ENCODE measurements at regions not wholly inside any gene's neighbourhood (a gene's known extent, or its start where the extent isn't known, plus 50 kb on each side); places are given as distances from the start of the nearest gene placed in this dataset.

DNA sequence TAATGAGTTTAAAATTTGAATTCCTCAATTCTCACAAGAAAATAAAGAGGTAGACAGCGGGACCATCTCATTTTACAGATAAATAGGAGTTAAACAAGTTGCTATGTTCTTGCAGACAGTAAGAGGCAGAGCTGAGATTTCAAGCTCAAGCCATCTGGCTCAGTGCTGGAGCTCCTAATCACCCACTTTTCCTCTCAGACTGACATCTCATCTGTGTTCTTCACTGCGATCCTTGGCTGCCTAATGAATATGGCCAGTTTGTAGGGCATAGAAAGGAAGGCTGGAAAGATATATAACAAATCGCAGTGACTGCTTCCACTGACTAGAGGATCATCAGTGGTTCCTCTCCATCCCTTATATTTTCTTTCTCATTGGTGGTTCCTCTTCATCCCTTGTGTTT is 151.2 kb downstream of the MPP7 start:
- ChIA-PET POLR2A (no interaction called here), CTCF (interaction anchor here (1.5 to 1.6 kb wide), 3 partner anchors 10 to 425 kb away, joined by 3 to 4 read pairs (median 4); no protein-coding TSS in a partner anchor)
- FAIRE-seq (no peak), DNase-seq (ENCODE audit: low read depth, low spot score) (no peak)
- intact Hi-C loops (cut with micrococcal nuclease): no loop called here
- Histone ChIP-seq H3K27ac (ENCODE audit: insufficient read depth, low read depth, low read length) (no peak overlapping the region), H3K9ac (replicated peaks; ENCODE audit: extremely low read depth, insufficient read depth, low read length) (no peak overlapping the region), H3K36me3 (ENCODE audit: control insufficient read depth in 2 of 2, extremely low read depth in 1 of 2, insufficient read depth in 2 of 2, low read length in 2 of 2) (no peaks in the 10 kb centered on the region), H3K27me3 (ENCODE audit: control insufficient read depth in 2 of 2, insufficient read depth in 2 of 2, low read length in 2 of 2) (no peaks in the 10 kb centered on the region), H3K4me1 (ENCODE audit: control insufficient read depth, extremely low read depth, insufficient read depth, low read length) (peaks cover 13% of the 10 kb centered on the region), H3K9me1 (replicated peaks; ENCODE audit: control insufficient read depth, extremely low read depth, insufficient read depth, low read length) (no peaks in the 10 kb centered on the region), H3K79me2 (ENCODE audit: control insufficient read depth, insufficient read depth, low read length) (no peaks in the 10 kb centered on the region), H4K20me1 (replicated peaks; ENCODE audit: control insufficient read depth, extremely low read depth, insufficient read depth, low read length) (no peaks in the 10 kb centered on the region), H3K9me3 (replicated peaks; ENCODE audit: control insufficient read depth, insufficient read depth, low read length) (no peaks in the 10 kb centered on the region), H2AFZ (ENCODE audit: low read depth, low read length) (peak overlapping the region; percentile 34), H3K4me3 (replicated peaks in 1 of 3; ENCODE audit: insufficient read depth in 1 of 3, low read depth in 1 of 3, low read length in 3 of 3) (no peak overlapping the region), H3K4me2 (ENCODE audit: insufficient read depth, low read length) (no peak overlapping the region)
- dilution Hi-C loops (cut with MboI; ENCODE audit: extremely low pct_ligation_motif_present, low sequenced_read_pairs): no loop called here
- BruUV-seq (replicated peaks): no TSS peak
- no peak for TF ChIP-seq MYC (IDR thresholded peaks at IDR 0.05; ENCODE audit: low read depth, low read length)
- no peak for TF ChIP-seq FOS (IDR thresholded peaks at IDR 0.05; ENCODE audit: borderline replicate concordance, insufficient read depth, low read length)
- no peak for TF ChIP-seq POLR2AphosphoS5 (IDR thresholded peaks at IDR 0.05; ENCODE audit: insufficient read depth, low read depth, low read length)

DNA sequence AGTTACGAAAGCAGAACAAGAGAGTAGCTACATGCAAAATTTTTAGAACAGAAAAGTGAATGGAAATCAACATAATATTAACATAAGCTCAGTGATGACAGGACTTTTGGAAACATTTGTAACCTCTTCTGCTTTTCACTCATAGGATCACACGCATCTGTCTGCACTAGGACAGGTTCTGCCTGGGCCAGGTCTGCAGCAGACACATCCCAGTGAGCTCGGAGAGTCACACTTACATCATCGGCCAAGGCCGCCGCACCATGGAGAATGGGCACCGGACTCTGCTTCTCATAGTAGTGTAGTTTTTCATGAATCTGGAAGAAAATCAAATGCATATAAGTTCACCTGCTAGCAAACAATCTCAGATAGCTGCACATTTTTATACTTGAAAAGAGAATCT is 150.9 kb upstream of the ODAD2 start:
- no TSS peak for BruUV-seq (replicated peaks)
- Histone ChIP-seq H3K79me2 (ENCODE audit: control insufficient read depth, insufficient read depth, low read length) (no peaks in the 10 kb centered on the region), H3K9ac (replicated peaks; ENCODE audit: extremely low read depth, insufficient read depth, low read length) (no peak overlapping the region), H3K27ac (ENCODE audit: insufficient read depth, low read depth, low read length) (no peak overlapping the region), H3K36me3 (ENCODE audit: control insufficient read depth in 2 of 2, extremely low read depth in 1 of 2, insufficient read depth in 2 of 2, low read length in 2 of 2) (no peaks in the 10 kb centered on the region), H3K4me3 (replicated peaks in 1 of 3; ENCODE audit: insufficient read depth in 1 of 3, low read depth in 1 of 3, low read length in 3 of 3) (no peak overlapping the region), H4K20me1 (replicated peaks; ENCODE audit: control insufficient read depth, extremely low read depth, insufficient read depth, low read length) (no peaks in the 10 kb centered on the region), H3K4me1 (ENCODE audit: control insufficient read depth, extremely low read depth, insufficient read depth, low read length) (no peaks in the 10 kb centered on the region), H3K9me3 (replicated peaks; ENCODE audit: control insufficient read depth, insufficient read depth, low read length) (no peaks in the 10 kb centered on the region), H2AFZ (ENCODE audit: low read depth, low read length) (no peak overlapping the region), H3K4me2 (ENCODE audit: insufficient read depth, low read length) (no peak overlapping the region), H3K9me1 (replicated peaks; ENCODE audit: control insufficient read depth, extremely low read depth, insufficient read depth, low read length) (no peaks in the 10 kb centered on the region), H3K27me3 (ENCODE audit: control insufficient read depth in 2 of 2, insufficient read depth in 2 of 2, low read length in 2 of 2) (no peaks in the 10 kb centered on the region)
- TF ChIP-seq POLR2A (IDR thresholded peaks at IDR 0.05; ENCODE audit: low read depth, low read length) (no peak), EZH2 (IDR thresholded peaks at IDR 0.05; ENCODE audit: borderline replicate concordance, low read depth, low read length, severe bottlenecking) (no peak), POLR2AphosphoS5 (IDR thresholded peaks at IDR 0.05; ENCODE audit: insufficient read depth, low read depth, low read length) (no peak), FOS (IDR thresholded peaks at IDR 0.05; ENCODE audit: borderline replicate concordance, insufficient read depth, low read length) (no peak), JUN (IDR thresholded peaks at IDR 0.05; ENCODE audit: borderline replicate concordance, insufficient read depth, insufficient read length, low read depth) (no peak), GATA2 (IDR thresholded peaks at IDR 0.05; ENCODE audit: insufficient read depth, insufficient read length, low read depth, low read length) (no peak), MYC (IDR thresholded peaks at IDR 0.05; ENCODE audit: low read depth, low read length) (no peak)
- TF ChIP-seq, protein P1, sequence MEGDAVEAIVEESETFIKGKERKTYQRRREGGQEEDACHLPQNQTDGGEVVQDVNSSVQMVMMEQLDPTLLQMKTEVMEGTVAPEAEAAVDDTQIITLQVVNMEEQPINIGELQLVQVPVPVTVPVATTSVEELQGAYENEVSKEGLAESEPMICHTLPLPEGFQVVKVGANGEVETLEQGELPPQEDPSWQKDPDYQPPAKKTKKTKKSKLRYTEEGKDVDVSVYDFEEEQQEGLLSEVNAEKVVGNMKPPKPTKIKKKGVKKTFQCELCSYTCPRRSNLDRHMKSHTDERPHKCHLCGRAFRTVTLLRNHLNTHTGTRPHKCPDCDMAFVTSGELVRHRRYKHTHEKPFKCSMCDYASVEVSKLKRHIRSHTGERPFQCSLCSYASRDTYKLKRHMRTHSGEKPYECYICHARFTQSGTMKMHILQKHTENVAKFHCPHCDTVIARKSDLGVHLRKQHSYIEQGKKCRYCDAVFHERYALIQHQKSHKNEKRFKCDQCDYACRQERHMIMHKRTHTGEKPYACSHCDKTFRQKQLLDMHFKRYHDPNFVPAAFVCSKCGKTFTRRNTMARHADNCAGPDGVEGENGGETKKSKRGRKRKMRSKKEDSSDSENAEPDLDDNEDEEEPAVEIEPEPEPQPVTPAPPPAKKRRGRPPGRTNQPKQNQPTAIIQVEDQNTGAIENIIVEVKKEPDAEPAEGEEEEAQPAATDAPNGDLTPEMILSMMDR (IDR thresholded peaks at IDR 0.05; ENCODE audit: extremely low read depth in 1 of 2, insufficient read depth in 1 of 2, low read depth in 1 of 2, low read length in 2 of 2): no peak
- TF ChIP-seq, protein P2, sequence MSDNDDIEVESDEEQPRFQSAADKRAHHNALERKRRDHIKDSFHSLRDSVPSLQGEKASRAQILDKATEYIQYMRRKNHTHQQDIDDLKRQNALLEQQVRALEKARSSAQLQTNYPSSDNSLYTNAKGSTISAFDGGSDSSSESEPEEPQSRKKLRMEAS (IDR thresholded peaks at IDR 0.05; ENCODE audit: insufficient read depth, insufficient read length): no peak
- CTCF ChIA-PET: interaction anchor here (0.9 to 1.3 kb wide), 3 partner anchors 10 to 30 kb away, joined by 3 to 5 read pairs (median 3); no protein-coding TSS in a partner anchor
- intact Hi-C loops (cut with micrococcal nuclease): no loop called here
- no peak for DNase-seq (ENCODE audit: low read depth, low spot score)
- POLR2A ChIA-PET: no interaction called here
- dilution Hi-C loops (cut with MboI; ENCODE audit: extremely low pct_ligation_motif_present, low sequenced_read_pairs): no loop called here
- FAIRE-seq: no peak

All from endothelial cell of umbilical vein (primary cell).